WTC11 (cell line): ENCODE measurements at regions not wholly inside any gene's neighbourhood (a gene's known extent, or its start where the extent isn't known, plus 50 kb on each side); places are given as distances from the start of the nearest gene placed in this dataset.

Source experiments
- ATAC-seq: fragments of 200-7000 bp; cut with Tn5 transposase; 2 replicates; pipeline ENCODE4 v1.10.0; 2021; ENCODE audit warnings: mild to moderate bottlenecking, moderate library complexity
- CTCF ChIA-PET: fragments of 300-600 bp; sonication (Branson Sonifier 250); formaldehyde crosslinking; loops from one replicate; lab custom pipeline; 2021; ENCODE audit warnings: antibody characterized with exemption; lab: Charles Lee
- POLR2A ChIA-PET: fragments of 350-600 bp; sonication (Branson Sonifier 250); formaldehyde crosslinking; loops from one replicate; lab custom pipeline; 2021; ENCODE audit warnings: antibody characterized with exemption; lab: Charles Lee
- DNase-seq: peaks from one replicate; pipeline ENCODE4 v3.0.0; 2021; ENCODE audit warnings: low spot score
- H3K27ac Mint-ChIP-seq: 2 replicates; pipeline ENCODE4 v1.8.0; 2021; ENCODE audit warnings: mixed read lengths
- H3K27me3 Mint-ChIP-seq: 2 replicates; pipeline ENCODE4 v1.8.0; 2021; ENCODE audit warnings: low read depth, mild to moderate bottlenecking, moderate library complexity, mixed read lengths
- H3K36me3 Mint-ChIP-seq: 2 replicates; pipeline ENCODE4 v1.8.0; 2021; ENCODE audit warnings: mixed read lengths
- H3K4me1 Mint-ChIP-seq: 2 replicates; pipeline ENCODE4 v1.8.0; 2022; ENCODE audit warnings: mixed read lengths
- H3K4me3 Mint-ChIP-seq: 2 replicates; pipeline ENCODE4 v1.8.0; 2021; ENCODE audit warnings: mild to moderate bottlenecking, moderate library complexity, mixed read lengths
- H3K9me3 Mint-ChIP-seq: 2 replicates; pipeline ENCODE4 v1.8.0; 2021; ENCODE audit warnings: mixed read lengths
- CBFB ChIP-seq: sonication (generic); formaldehyde crosslinking; IDR thresholded peaks from 2 replicates; pipeline ENCODE4 v1.8.1; 2022; ENCODE audit warnings: mild to moderate bottlenecking, low read depth, missing genetic modification reagents
- GTF2I ChIP-seq: fragments of 250-450 bp; sonication (Bioruptor Pico); conservative IDR thresholded peaks from 2 replicates; pipeline ENCODE4 v1.4.0; 2021; ENCODE audit warnings: mild to moderate bottlenecking
- JAZF1 ChIP-seq: fragments of 250-450 bp; sonication (Bioruptor Pico); IDR thresholded peaks from 2 replicates; pipeline ENCODE4 v1.9.0; 2021; ENCODE audit warnings: moderate library complexity, mild to moderate bottlenecking, inconsistent platforms
- KAT7 ChIP-seq: sonication (generic); formaldehyde crosslinking; IDR thresholded peaks from 2 replicates; pipeline ENCODE4 v1.8.1; 2023; ENCODE audit warnings: missing genetic modification reagents, mild to moderate bottlenecking, borderline replicate concordance
- NFYB ChIP-seq: sonication (generic); formaldehyde crosslinking; conservative IDR thresholded peaks from 2 replicates; pipeline ENCODE4 v1.8.0; 2022; ENCODE audit warnings: low read depth, missing genetic modification reagents
- NR1H2 ChIP-seq: sonication (generic); formaldehyde crosslinking; IDR thresholded peaks from 2 replicates; pipeline ENCODE4 v1.9.0; 2021; ENCODE audit warnings: mild to moderate bottlenecking, moderate library complexity, missing genetic modification reagents
- PRRX2 ChIP-seq: fragments of 250-450 bp; sonication (Bioruptor Pico); IDR thresholded peaks from 2 replicates; pipeline ENCODE4 v1.8.0; 2021; ENCODE audit warnings: mild to moderate bottlenecking
- SMAD3 ChIP-seq: sonication (generic); formaldehyde crosslinking; IDR thresholded peaks from 2 replicates; pipeline ENCODE4 v1.8.0; 2022; ENCODE audit warnings: missing genetic modification reagents, mild to moderate bottlenecking, borderline replicate concordance
- SP1 ChIP-seq: sonication (generic); formaldehyde crosslinking; conservative IDR thresholded peaks from 2 replicates; pipeline ENCODE4 v1.8.1; 2022; ENCODE audit warnings: missing genetic modification reagents
- ZNF121 ChIP-seq: sonication (generic); formaldehyde crosslinking; IDR thresholded peaks from 2 replicates; pipeline ENCODE4 v1.8.0; 2023; ENCODE audit warnings: missing genetic modification reagents
- ZNF232 ChIP-seq: sonication (generic); formaldehyde crosslinking; IDR thresholded peaks from 2 replicates; pipeline ENCODE4 v1.8.0; 2022; ENCODE audit warnings: mild to moderate bottlenecking, missing genetic modification reagents
- ZNF263 ChIP-seq: sonication (generic); formaldehyde crosslinking; IDR thresholded peaks from 2 replicates; pipeline ENCODE4 v1.8.1; 2022; ENCODE audit warnings: low read depth, mild to moderate bottlenecking, moderate library complexity, missing genetic modification reagents
- TF ChIP-seq, protein P1 (sequence below): sonication (generic); formaldehyde crosslinking; IDR thresholded peaks from 2 replicates; pipeline ENCODE4 v1.8.1; 2022; ENCODE audit warnings: low read depth, mild to moderate bottlenecking, moderate library complexity, missing genetic modification reagents, borderline replicate concordance
- TF ChIP-seq, protein P2 (sequence below): fragments of 250-450 bp; sonication (Bioruptor Pico); IDR thresholded peaks from 2 replicates; pipeline ENCODE4 v1.9.0; 2021; ENCODE audit warnings: mild to moderate bottlenecking
- TF ChIP-seq, protein P3 (sequence below): sonication (generic); formaldehyde crosslinking; IDR thresholded peaks from 2 replicates; pipeline ENCODE4 v1.8.1; 2023; ENCODE audit warnings: mild to moderate bottlenecking, missing genetic modification reagents, moderate library complexity
- TF ChIP-seq, protein P4 (sequence below): fragments of 250-450 bp; sonication (Bioruptor Pico); IDR thresholded peaks from 2 replicates; pipeline ENCODE4 v2.1.2; 2022; ENCODE audit warnings: mild to moderate bottlenecking, moderate library complexity
- TF ChIP-seq, protein P5 (sequence below): fragments of 200-600 bp; IDR thresholded peaks from 2 replicates; pipeline ENCODE4 v1.8.0; 2022; ENCODE audit warnings: antibody characterized with exemption
- TF ChIP-seq, protein P6 (sequence below): sonication (generic); formaldehyde crosslinking; IDR thresholded peaks from 2 replicates; pipeline ENCODE4 v1.8.0; 2023; ENCODE audit warnings: missing genetic modification reagents, mild to moderate bottlenecking, borderline replicate concordance
- TF ChIP-seq, protein P7 (sequence below): sonication (generic); formaldehyde crosslinking; IDR thresholded peaks from 2 replicates; pipeline ENCODE4 v1.8.0; 2022; ENCODE audit warnings: missing genetic modification reagents

DNA sequence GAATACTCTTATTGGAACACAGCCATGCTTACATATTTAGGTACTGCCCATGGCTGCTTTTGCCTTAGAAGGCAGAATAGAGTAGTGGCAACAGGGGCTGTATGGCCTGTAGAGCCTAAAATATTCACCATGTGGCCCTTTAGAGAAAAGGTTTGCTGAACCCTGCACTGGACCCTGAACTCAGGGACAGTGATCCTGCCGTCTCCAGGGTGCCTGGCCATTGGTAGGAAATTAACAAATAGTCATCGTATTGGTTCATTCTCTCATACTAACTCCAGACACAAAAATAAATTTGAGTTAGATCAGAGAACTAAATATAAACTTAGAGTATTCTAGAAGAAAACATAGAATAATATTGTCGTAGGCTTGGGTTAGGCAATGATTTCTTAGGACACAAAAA lies 181.4 kb downstream of the BCAS1 start:
- H3K4me3 Mint-ChIP-seq, result no peak overlapping the region
- TF ChIP-seq, protein P1, sequence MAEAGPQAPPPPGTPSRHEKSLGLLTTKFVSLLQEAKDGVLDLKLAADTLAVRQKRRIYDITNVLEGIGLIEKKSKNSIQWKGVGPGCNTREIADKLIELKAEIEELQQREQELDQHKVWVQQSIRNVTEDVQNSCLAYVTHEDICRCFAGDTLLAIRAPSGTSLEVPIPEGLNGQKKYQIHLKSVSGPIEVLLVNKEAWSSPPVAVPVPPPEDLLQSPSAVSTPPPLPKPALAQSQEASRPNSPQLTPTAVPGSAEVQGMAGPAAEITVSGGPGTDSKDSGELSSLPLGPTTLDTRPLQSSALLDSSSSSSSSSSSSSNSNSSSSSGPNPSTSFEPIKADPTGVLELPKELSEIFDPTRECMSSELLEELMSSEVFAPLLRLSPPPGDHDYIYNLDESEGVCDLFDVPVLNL, result no peak
- TF ChIP-seq, protein P2, sequence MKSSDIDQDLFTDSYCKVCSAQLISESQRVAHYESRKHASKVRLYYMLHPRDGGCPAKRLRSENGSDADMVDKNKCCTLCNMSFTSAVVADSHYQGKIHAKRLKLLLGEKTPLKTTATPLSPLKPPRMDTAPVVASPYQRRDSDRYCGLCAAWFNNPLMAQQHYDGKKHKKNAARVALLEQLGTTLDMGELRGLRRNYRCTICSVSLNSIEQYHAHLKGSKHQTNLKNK (CRISPR knock-in tag), result no peak
- TF ChIP-seq GTF2I (CRISPR knock-in tag), result no peak
- TF ChIP-seq NR1H2, result no peak
- TF ChIP-seq, protein P3, sequence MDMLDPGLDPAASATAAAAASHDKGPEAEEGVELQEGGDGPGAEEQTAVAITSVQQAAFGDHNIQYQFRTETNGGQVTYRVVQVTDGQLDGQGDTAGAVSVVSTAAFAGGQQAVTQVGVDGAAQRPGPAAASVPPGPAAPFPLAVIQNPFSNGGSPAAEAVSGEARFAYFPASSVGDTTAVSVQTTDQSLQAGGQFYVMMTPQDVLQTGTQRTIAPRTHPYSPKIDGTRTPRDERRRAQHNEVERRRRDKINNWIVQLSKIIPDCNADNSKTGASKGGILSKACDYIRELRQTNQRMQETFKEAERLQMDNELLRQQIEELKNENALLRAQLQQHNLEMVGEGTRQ (CRISPR knock-in tag), result no peak
- TF ChIP-seq CBFB (CRISPR knock-in tag), result no peak
- no peak for TF ChIP-seq ZNF232 (CRISPR knock-in tag)
- TF ChIP-seq, protein P4, sequence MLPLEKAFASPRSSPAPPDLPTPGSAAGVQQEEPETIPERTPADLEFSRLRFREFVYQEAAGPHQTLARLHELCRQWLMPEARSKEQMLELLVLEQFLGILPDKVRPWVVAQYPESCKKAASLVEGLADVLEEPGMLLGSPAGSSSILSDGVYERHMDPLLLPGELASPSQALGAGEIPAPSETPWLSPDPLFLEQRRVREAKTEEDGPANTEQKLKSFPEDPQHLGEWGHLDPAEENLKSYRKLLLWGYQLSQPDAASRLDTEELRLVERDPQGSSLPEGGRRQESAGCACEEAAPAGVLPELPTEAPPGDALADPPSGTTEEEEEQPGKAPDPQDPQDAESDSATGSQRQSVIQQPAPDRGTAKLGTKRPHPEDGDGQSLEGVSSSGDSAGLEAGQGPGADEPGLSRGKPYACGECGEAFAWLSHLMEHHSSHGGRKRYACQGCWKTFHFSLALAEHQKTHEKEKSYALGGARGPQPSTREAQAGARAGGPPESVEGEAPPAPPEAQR (CRISPR knock-in tag), result no peak
- TF ChIP-seq SMAD3 (CRISPR knock-in tag), result no peak
- TF ChIP-seq KAT7, result no peak
- TF ChIP-seq, protein P5, sequence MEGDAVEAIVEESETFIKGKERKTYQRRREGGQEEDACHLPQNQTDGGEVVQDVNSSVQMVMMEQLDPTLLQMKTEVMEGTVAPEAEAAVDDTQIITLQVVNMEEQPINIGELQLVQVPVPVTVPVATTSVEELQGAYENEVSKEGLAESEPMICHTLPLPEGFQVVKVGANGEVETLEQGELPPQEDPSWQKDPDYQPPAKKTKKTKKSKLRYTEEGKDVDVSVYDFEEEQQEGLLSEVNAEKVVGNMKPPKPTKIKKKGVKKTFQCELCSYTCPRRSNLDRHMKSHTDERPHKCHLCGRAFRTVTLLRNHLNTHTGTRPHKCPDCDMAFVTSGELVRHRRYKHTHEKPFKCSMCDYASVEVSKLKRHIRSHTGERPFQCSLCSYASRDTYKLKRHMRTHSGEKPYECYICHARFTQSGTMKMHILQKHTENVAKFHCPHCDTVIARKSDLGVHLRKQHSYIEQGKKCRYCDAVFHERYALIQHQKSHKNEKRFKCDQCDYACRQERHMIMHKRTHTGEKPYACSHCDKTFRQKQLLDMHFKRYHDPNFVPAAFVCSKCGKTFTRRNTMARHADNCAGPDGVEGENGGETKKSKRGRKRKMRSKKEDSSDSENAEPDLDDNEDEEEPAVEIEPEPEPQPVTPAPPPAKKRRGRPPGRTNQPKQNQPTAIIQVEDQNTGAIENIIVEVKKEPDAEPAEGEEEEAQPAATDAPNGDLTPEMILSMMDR, result no peak
- no peak for TF ChIP-seq ZNF263 (CRISPR knock-in tag)
- TF ChIP-seq ZNF121 (CRISPR knock-in tag), result no peak
- TF ChIP-seq, protein P6, sequence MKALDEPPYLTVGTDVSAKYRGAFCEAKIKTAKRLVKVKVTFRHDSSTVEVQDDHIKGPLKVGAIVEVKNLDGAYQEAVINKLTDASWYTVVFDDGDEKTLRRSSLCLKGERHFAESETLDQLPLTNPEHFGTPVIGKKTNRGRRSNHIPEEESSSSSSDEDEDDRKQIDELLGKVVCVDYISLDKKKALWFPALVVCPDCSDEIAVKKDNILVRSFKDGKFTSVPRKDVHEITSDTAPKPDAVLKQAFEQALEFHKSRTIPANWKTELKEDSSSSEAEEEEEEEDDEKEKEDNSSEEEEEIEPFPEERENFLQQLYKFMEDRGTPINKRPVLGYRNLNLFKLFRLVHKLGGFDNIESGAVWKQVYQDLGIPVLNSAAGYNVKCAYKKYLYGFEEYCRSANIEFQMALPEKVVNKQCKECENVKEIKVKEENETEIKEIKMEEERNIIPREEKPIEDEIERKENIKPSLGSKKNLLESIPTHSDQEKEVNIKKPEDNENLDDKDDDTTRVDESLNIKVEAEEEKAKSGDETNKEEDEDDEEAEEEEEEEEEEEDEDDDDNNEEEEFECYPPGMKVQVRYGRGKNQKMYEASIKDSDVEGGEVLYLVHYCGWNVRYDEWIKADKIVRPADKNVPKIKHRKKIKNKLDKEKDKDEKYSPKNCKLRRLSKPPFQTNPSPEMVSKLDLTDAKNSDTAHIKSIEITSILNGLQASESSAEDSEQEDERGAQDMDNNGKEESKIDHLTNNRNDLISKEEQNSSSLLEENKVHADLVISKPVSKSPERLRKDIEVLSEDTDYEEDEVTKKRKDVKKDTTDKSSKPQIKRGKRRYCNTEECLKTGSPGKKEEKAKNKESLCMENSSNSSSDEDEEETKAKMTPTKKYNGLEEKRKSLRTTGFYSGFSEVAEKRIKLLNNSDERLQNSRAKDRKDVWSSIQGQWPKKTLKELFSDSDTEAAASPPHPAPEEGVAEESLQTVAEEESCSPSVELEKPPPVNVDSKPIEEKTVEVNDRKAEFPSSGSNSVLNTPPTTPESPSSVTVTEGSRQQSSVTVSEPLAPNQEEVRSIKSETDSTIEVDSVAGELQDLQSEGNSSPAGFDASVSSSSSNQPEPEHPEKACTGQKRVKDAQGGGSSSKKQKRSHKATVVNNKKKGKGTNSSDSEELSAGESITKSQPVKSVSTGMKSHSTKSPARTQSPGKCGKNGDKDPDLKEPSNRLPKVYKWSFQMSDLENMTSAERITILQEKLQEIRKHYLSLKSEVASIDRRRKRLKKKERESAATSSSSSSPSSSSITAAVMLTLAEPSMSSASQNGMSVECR, result no peak
- TF ChIP-seq PRRX2, result no peak
- no peak for TF ChIP-seq NFYB (CRISPR knock-in tag)
- no peak for TF ChIP-seq JAZF1 (CRISPR knock-in tag)
- no peak for TF ChIP-seq SP1 (CRISPR knock-in tag)
- TF ChIP-seq, protein P7, sequence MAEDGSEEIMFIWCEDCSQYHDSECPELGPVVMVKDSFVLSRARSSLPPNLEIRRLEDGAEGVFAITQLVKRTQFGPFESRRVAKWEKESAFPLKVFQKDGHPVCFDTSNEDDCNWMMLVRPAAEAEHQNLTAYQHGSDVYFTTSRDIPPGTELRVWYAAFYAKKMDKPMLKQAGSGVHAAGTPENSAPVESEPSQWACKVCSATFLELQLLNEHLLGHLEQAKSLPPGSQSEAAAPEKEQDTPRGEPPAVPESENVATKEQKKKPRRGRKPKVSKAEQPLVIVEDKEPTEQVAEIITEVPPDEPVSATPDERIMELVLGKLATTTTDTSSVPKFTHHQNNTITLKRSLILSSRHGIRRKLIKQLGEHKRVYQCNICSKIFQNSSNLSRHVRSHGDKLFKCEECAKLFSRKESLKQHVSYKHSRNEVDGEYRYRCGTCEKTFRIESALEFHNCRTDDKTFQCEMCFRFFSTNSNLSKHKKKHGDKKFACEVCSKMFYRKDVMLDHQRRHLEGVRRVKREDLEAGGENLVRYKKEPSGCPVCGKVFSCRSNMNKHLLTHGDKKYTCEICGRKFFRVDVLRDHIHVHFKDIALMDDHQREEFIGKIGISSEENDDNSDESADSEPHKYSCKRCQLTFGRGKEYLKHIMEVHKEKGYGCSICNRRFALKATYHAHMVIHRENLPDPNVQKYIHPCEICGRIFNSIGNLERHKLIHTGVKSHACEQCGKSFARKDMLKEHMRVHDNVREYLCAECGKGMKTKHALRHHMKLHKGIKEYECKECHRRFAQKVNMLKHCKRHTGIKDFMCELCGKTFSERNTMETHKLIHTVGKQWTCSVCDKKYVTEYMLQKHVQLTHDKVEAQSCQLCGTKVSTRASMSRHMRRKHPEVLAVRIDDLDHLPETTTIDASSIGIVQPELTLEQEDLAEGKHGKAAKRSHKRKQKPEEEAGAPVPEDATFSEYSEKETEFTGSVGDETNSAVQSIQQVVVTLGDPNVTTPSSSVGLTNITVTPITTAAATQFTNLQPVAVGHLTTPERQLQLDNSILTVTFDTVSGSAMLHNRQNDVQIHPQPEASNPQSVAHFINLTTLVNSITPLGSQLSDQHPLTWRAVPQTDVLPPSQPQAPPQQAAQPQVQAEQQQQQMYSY, result no peak
- TF ChIP-seq, all 79 proteins: peak for 0
- DNase-seq (no peak), ATAC-seq (no peak)
- H3K36me3 Mint-ChIP-seq, result peaks cover 6% of the 10 kb centered on the region
- ChIA-PET POLR2A (no interaction called here), CTCF (no interaction called here)
- H3K4me1 Mint-ChIP-seq, result peaks cover 58% of the 10 kb centered on the region
- peaks cover 18% of the 10 kb centered on the region for H3K9me3 Mint-ChIP-seq
- no peak overlapping the region for H3K27ac Mint-ChIP-seq
- H3K27me3 Mint-ChIP-seq, result no peaks in the 10 kb centered on the region; the same call in 1 of the 2 replicates
